ENCODE measurements at regions not wholly inside any gene's neighbourhood (a gene's known extent, or its start where the extent isn't known, plus 50 kb on each side); places are given as distances from the start of the nearest gene placed in this dataset.

DNA sequence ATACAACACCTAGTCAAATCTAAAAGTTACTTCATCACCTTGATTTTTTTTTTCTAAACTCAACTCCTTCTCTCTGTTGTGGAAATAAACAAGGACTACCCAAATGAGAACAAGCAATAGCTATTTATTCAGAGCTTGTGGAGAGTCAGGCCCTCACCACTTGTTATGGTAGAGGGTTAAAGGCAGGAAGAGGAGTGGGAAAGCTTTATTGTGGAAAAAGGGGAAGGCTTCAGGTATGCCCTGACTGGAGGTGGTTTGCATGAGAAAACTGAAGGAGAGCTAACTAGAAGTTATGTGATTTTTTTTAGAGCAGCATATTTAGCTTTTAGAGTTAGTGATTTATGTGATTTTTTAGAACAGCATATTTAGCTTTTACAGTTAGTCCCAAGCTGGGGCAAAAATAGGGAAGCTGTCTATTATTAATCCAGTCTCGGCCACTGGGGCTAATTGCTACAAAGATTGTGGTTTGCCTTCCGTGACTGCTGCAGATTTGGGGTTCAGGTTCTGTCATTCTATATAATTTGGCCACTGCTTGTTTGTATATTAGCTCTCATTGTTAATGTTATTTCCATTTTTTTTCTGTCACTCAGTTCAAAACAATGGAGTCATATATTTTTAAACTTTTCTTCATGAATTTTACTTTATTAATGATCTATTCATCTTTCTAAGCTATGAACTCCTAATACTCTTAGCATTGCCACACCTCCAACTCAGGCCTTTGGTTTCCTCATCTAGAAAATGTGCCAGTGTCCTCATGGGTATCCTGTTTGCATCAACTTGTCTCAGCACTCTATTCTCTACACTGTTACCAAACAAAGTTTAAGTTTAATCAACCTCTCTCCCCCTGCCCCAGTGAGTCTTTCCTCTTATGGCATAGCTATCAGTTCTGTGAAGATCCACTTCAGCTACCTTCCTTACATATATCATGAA, 713.0 kb downstream of the BRINP3 start:
- Histone ChIP-seq H4K20me1 (ENCODE audit: insufficient read depth) (no peaks in the 10 kb centered on the region), H3K27ac (ENCODE audit: low read length) (no peak overlapping the region), H3F3A (ENCODE audit: insufficient read depth, low read length, poor library complexity, severe bottlenecking) (no peaks in the 10 kb centered on the region), H3K4me3 (ENCODE audit: low read length) (no peak overlapping the region), H3K9me3 (ENCODE audit: low read length) (no peaks in the 10 kb centered on the region), H3K79me2 (replicated peaks; ENCODE audit: insufficient read depth, low read length) (no peaks in the 10 kb centered on the region), H3K36me3 (ENCODE audit: insufficient read depth, low read length) (no peaks in the 10 kb centered on the region), H3K4me2 (ENCODE audit: low read length) (no peak overlapping the region), H3K27me3 (ENCODE audit: insufficient read depth, low read depth, low read length) (no peaks in the 10 kb centered on the region), H3K9ac (ENCODE audit: low read length) (no peak overlapping the region), H3K9me2 (ENCODE audit: insufficient read depth, low read length) (no peaks in the 10 kb centered on the region), H2AFZ (ENCODE audit: low read depth, low read length) (no peak overlapping the region)
- no peak for TF ChIP-seq RAD21 (conservative IDR thresholded peaks at IDR 0.05)
- TF ChIP-seq, protein P1, sequence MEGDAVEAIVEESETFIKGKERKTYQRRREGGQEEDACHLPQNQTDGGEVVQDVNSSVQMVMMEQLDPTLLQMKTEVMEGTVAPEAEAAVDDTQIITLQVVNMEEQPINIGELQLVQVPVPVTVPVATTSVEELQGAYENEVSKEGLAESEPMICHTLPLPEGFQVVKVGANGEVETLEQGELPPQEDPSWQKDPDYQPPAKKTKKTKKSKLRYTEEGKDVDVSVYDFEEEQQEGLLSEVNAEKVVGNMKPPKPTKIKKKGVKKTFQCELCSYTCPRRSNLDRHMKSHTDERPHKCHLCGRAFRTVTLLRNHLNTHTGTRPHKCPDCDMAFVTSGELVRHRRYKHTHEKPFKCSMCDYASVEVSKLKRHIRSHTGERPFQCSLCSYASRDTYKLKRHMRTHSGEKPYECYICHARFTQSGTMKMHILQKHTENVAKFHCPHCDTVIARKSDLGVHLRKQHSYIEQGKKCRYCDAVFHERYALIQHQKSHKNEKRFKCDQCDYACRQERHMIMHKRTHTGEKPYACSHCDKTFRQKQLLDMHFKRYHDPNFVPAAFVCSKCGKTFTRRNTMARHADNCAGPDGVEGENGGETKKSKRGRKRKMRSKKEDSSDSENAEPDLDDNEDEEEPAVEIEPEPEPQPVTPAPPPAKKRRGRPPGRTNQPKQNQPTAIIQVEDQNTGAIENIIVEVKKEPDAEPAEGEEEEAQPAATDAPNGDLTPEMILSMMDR (IDR thresholded peaks at IDR 0.05; ENCODE audit: poor library complexity, severe bottlenecking) = no peak
- TF ChIP-seq SMC3 (conservative IDR thresholded peaks at IDR 0.05; ENCODE audit: poor library complexity) = no peak
- TF ChIP-seq EZH2 (IDR thresholded peaks at IDR 0.05; ENCODE audit: borderline replicate concordance, insufficient read depth, low read length, poor library complexity, severe bottlenecking) = no peak
- TF ChIP-seq POLR2AphosphoS5 (IDR thresholded peaks at IDR 0.05) = no peak
- TF ChIP-seq MXI1 (conservative IDR thresholded peaks at IDR 0.05; ENCODE audit: poor library complexity, severe bottlenecking) = no peak
- TF ChIP-seq, protein P2, sequence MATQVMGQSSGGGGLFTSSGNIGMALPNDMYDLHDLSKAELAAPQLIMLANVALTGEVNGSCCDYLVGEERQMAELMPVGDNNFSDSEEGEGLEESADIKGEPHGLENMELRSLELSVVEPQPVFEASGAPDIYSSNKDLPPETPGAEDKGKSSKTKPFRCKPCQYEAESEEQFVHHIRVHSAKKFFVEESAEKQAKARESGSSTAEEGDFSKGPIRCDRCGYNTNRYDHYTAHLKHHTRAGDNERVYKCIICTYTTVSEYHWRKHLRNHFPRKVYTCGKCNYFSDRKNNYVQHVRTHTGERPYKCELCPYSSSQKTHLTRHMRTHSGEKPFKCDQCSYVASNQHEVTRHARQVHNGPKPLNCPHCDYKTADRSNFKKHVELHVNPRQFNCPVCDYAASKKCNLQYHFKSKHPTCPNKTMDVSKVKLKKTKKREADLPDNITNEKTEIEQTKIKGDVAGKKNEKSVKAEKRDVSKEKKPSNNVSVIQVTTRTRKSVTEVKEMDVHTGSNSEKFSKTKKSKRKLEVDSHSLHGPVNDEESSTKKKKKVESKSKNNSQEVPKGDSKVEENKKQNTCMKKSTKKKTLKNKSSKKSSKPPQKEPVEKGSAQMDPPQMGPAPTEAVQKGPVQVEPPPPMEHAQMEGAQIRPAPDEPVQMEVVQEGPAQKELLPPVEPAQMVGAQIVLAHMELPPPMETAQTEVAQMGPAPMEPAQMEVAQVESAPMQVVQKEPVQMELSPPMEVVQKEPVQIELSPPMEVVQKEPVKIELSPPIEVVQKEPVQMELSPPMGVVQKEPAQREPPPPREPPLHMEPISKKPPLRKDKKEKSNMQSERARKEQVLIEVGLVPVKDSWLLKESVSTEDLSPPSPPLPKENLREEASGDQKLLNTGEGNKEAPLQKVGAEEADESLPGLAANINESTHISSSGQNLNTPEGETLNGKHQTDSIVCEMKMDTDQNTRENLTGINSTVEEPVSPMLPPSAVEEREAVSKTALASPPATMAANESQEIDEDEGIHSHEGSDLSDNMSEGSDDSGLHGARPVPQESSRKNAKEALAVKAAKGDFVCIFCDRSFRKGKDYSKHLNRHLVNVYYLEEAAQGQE (IDR thresholded peaks at IDR 0.05; ENCODE audit: borderline replicate concordance) = no peak
- TF ChIP-seq EP300 (conservative IDR thresholded peaks at IDR 0.05; ENCODE audit: poor library complexity, severe bottlenecking) = no peak
- no peak for TF ChIP-seq TAF1 (IDR thresholded peaks at IDR 0.05; ENCODE audit: low read depth)

DNA sequence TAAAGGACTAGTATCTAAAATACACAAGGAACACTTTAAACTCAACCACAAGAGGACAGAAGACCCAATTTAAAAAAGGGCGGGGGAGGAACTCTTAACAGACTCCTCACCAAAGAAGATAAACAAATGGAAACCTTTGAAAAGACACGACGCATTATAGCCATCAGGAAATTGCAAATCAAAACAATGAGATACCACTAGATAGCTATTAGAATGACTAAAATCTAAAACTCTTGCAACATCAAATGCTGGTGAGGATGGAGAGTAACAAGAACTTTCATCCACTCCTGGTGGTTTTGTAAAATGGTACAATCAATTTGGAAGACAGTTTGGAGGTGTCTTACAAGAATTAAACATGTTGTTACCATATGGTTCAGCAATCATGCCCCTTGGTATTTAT, 708.2 kb downstream of the BRINP3 start:
- no peaks in the 10 kb centered on the region for H3K9me2 ChIP-seq (ENCODE audit: insufficient read depth, low read length)
- no peaks in the 10 kb centered on the region for H3K36me3 ChIP-seq (ENCODE audit: insufficient read depth, low read length)
- no peaks in the 10 kb centered on the region for H3K27me3 ChIP-seq (ENCODE audit: insufficient read depth, low read depth, low read length)
- H3K4me2 ChIP-seq (ENCODE audit: low read length) = no peak overlapping the region
- no peaks in the 10 kb centered on the region for H3K9me3 ChIP-seq (ENCODE audit: low read length)
- no peaks in the 10 kb centered on the region for H4K20me1 ChIP-seq (ENCODE audit: insufficient read depth)
- no peak overlapping the region for H3K9ac ChIP-seq (ENCODE audit: low read length)
- H3K79me2 ChIP-seq (replicated peaks; ENCODE audit: insufficient read depth, low read length) = no peaks in the 10 kb centered on the region
- TF ChIP-seq RAD21 (conservative IDR thresholded peaks at IDR 0.05) (no peak), TAF1 (IDR thresholded peaks at IDR 0.05; ENCODE audit: low read depth) (no peak), EP300 (conservative IDR thresholded peaks at IDR 0.05; ENCODE audit: poor library complexity, severe bottlenecking) (no peak), POLR2AphosphoS5 (IDR thresholded peaks at IDR 0.05) (no peak), EZH2 (IDR thresholded peaks at IDR 0.05; ENCODE audit: borderline replicate concordance, insufficient read depth, low read length, poor library complexity, severe bottlenecking) (no peak), MXI1 (conservative IDR thresholded peaks at IDR 0.05; ENCODE audit: poor library complexity, severe bottlenecking) (no peak), SMC3 (conservative IDR thresholded peaks at IDR 0.05; ENCODE audit: poor library complexity) (no peak)
- TF ChIP-seq, protein P2 (IDR thresholded peaks at IDR 0.05; ENCODE audit: borderline replicate concordance) = no peak
- TF ChIP-seq, protein P1 (IDR thresholded peaks at IDR 0.05; ENCODE audit: poor library complexity, severe bottlenecking) = no peak
- no peak overlapping the region for H3K4me3 ChIP-seq (ENCODE audit: low read length)
- H2AFZ ChIP-seq (ENCODE audit: low read depth, low read length) = no peak overlapping the region
- no peak overlapping the region for H3K27ac ChIP-seq (ENCODE audit: low read length)
- no peaks in the 10 kb centered on the region for H3F3A ChIP-seq (ENCODE audit: insufficient read depth, low read length, poor library complexity, severe bottlenecking)
